K562 (cell line): ENCODE measurements at regions not wholly inside any gene's neighbourhood (a gene's known extent, or its start where the extent isn't known, plus 50 kb on each side); places are given as distances from the start of the nearest gene placed in this dataset.

Source experiments
- ATAC-seq: fragments of 200-7000 bp; cut with Tn5 transposase; 3 replicates; pipeline ENCODE4 v1.9.1; 2020; ENCODE audit warnings: moderate library complexity
- BruUV-seq: library from RNA; stranded (reverse); fragments of 400-500 nt; replicated peaks from 2 replicates; lab custom pipeline; 2021; lab: Mats Ljungman, UMichigan
- CTCF ChIA-PET: fragments of 300-600 bp; formaldehyde crosslinking; extraction: SDS; loops from one replicate; lab custom pipeline; 2021; ENCODE audit warnings: low intra/inter-chr PET ratio; lab: Yijun Ruan, JAX
- POLR2A ChIA-PET: fragments of 300-600, 350-650 bp; sonication (Branson Sonifier 250); formaldehyde crosslinking; extraction: SDS; loops from one replicate; lab custom pipeline; 2021; ENCODE audit warnings: antibody characterized with exemption, inconsistent platforms; lab: Yijun Ruan, JAX
- DNase-seq, 4 experiments: peaks; one replicate each; pipeline versions ENCODE4 v3.0.0 to v3.0.0-alpha.2; 2011 to 2018; ENCODE audit warnings: low spot score in 3 of 4, mixed read lengths in 3 of 4; ENCODE audit errors: extremely low read depth in 1 of 4
- FAIRE-seq: peaks from 2 replicates; lab custom pipeline; 2011; peaks lifted over from hg19 to GRCh38; lab: Jason Lieb, UNC
- H2AFZ ChIP-seq: 2 replicates; pipeline ENCODE4 v1.6.0; 2011; ENCODE audit warnings: low read depth, low read length, control low read depth, inconsistent platforms
- H3K27ac ChIP-seq: fragments of 200-600 bp; 3 replicates; pipeline ENCODE4 v1.8.0; 2011; ENCODE audit warnings: low read depth, mild to moderate bottlenecking, control low read depth, inconsistent platforms, low read length, moderate library complexity, mixed read lengths; ENCODE audit errors: extremely low read depth
- H3K27me3 ChIP-seq, 2 experiments: fragments of 300-600 bp in 1 of 2; 2 replicates in 1 of 2; 3 replicates in 1 of 2; pipeline versions ENCODE4 v1.6.0 to v1.8.0; 2011; ENCODE audit warnings: inconsistent platforms in 2 of 2, low read length in 2 of 2, mild to moderate bottlenecking in 1 of 2, mixed read lengths in 1 of 2, moderate library complexity in 1 of 2; ENCODE audit not compliant: control insufficient read depth in 2 of 2, insufficient read depth in 2 of 2
- H3K36me3 ChIP-seq: fragments of 300-600 bp; 3 replicates; pipeline ENCODE4 v1.8.0; 2011; ENCODE audit warnings: mild to moderate bottlenecking, low read length, inconsistent platforms; ENCODE audit not compliant: control insufficient read depth, insufficient read depth
- H3K4me1 ChIP-seq, 2 experiments: fragments of 200-600 bp in 1 of 2; replicated peaks in 1 of 2; 2 replicates in 1 of 2; 3 replicates in 1 of 2; pipeline versions ENCODE4 v1.5.1 to v1.8.0; 2011; ENCODE audit warnings: inconsistent platforms in 2 of 2, low read length in 2 of 2, mild to moderate bottlenecking in 1 of 2, mixed read lengths in 1 of 2, moderate library complexity in 1 of 2; ENCODE audit not compliant: control insufficient read depth in 2 of 2, insufficient read depth in 2 of 2
- H3K4me2 ChIP-seq: 2 replicates; pipeline ENCODE4 v1.6.1; 2011; ENCODE audit warnings: low read length, control low read depth, inconsistent platforms, mixed read lengths; ENCODE audit not compliant: insufficient read depth
- H3K4me3 ChIP-seq: fragments of 200-600 bp; sonication (generic), shearing (Covaris generic); 2 replicates; pipeline ENCODE4 v1.5.1; 2016; ENCODE audit warnings: control low read depth, inconsistent platforms
- H3K79me2 ChIP-seq: fragments of 200-600 bp; 3 replicates; pipeline ENCODE4 v1.8.0; 2011; ENCODE audit warnings: low read length, inconsistent platforms; ENCODE audit not compliant: control insufficient read depth, insufficient read depth
- H3K9ac ChIP-seq, 2 experiments: 2 replicates each; pipeline versions ENCODE4 v1.6.0 to v1.6.1; 2011; ENCODE audit warnings: low read depth in 2 of 2, low read length in 2 of 2, control low read depth in 1 of 2, inconsistent platforms in 1 of 2, mild to moderate bottlenecking in 1 of 2, mixed read lengths in 1 of 2; ENCODE audit not compliant: insufficient read depth in 1 of 2
- H3K9me1 ChIP-seq: one replicate; pipeline ENCODE4 v1.6.0; 2011; ENCODE audit warnings: inconsistent platforms, mild to moderate bottlenecking, low read length, moderate library complexity; ENCODE audit not compliant: control insufficient read depth, insufficient read depth
- H3K9me3 ChIP-seq: replicated peaks from 2 replicates; pipeline ENCODE4 v1.5.1; 2011; ENCODE audit warnings: low read depth, low read length, inconsistent platforms; ENCODE audit not compliant: control insufficient read depth, insufficient read depth
- H4K20me1 ChIP-seq: replicated peaks from 2 replicates; pipeline ENCODE4 v1.6.1; 2011; ENCODE audit warnings: low read length, inconsistent platforms, mixed read lengths; ENCODE audit not compliant: control insufficient read depth, insufficient read depth
- BRD4 ChIP-seq: fragments of 200-600 bp; sonication (generic); IDR thresholded peaks from 2 replicates; pipeline ENCODE4 v1.6.1; 2017; ENCODE audit warnings: inconsistent platforms
- CBX1 ChIP-seq: sonication (generic); IDR thresholded peaks from 2 replicates; pipeline ENCODE4 v1.6.1; 2016; ENCODE audit warnings: antibody characterized with exemption, low read depth, mild to moderate bottlenecking
- DDX20 ChIP-seq: fragments of 450-650 bp; IDR thresholded peaks from 2 replicates; pipeline ENCODE4 v1.6.1; 2016; ENCODE audit warnings: missing genetic modification characterization, low read depth, mild to moderate bottlenecking, missing compliant biosample characterization, moderate library complexity
- DMBX1 ChIP-seq: fragments of 250-450 bp; sonication (Bioruptor Pico); IDR thresholded peaks from 2 replicates; pipeline ENCODE4 v1.8.0; 2022; ENCODE audit warnings: inconsistent platforms, mild to moderate bottlenecking, moderate library complexity, borderline replicate concordance
- HCFC1 ChIP-seq: IDR thresholded peaks from 2 replicates; pipeline ENCODE4 v1.6.1; 2012; ENCODE audit warnings: low read depth, low read length, improper control_type of control experiment
- HDAC6 ChIP-seq: IDR thresholded peaks from 2 replicates; pipeline ENCODE4 v1.6.1; 2012; ENCODE audit warnings: low read depth, mild to moderate bottlenecking, control low read depth, inconsistent platforms, low read length, moderate library complexity
- KDM5B ChIP-seq: fragments of 200-600 bp; sonication (generic); IDR thresholded peaks from 2 replicates; pipeline ENCODE4 v1.6.1; 2012; ENCODE audit warnings: low read depth, mild to moderate bottlenecking, moderate library complexity, low read length, control low read depth, inconsistent platforms; ENCODE audit not compliant: insufficient replicate concordance
- MCM5 ChIP-seq: fragments of 450-650 bp; IDR thresholded peaks from 2 replicates; pipeline ENCODE4 v1.6.1; 2016; ENCODE audit warnings: low read depth
- PHTF2 ChIP-seq: fragments of 250-450 bp; sonication (Bioruptor Pico); IDR thresholded peaks from 2 replicates; pipeline ENCODE4 v1.5.0; 2021; ENCODE audit warnings: mild to moderate bottlenecking
- PTRF ChIP-seq: fragments of 450-650 bp; IDR thresholded peaks from 2 replicates; pipeline ENCODE4 v1.6.1; 2016; ENCODE audit warnings: mild to moderate bottlenecking, missing genetic modification characterization, missing compliant biosample characterization
- RAD51 ChIP-seq: fragments of 450-650 bp; IDR thresholded peaks from 2 replicates; pipeline ENCODE4 v1.7.1; 2016; ENCODE audit warnings: low read depth, mild to moderate bottlenecking, borderline replicate concordance
- TRIM24 ChIP-seq, 2 experiments: fragments of 450-650 bp; IDR thresholded peaks; 2 replicates each; pipeline ENCODE4 v1.6.1; 2016
- ZNF197 ChIP-seq: fragments of 200-800 bp; sonication (Bioruptor generic); IDR thresholded peaks from 2 replicates; pipeline ENCODE4 v1.6.1; 2016; ENCODE audit warnings: low read depth, missing genetic modification characterization, missing compliant biosample characterization
- ZNF584 ChIP-seq: fragments of 200-800 bp; sonication (Bioruptor generic); IDR thresholded peaks from 2 replicates; pipeline ENCODE4 v1.6.1; 2016; ENCODE audit warnings: low read depth, mild to moderate bottlenecking, missing genetic modification characterization, missing compliant biosample characterization
- WGBS: fragments of 100-300 bp; shearing (Covaris generic); methylation state at CpG from one replicate; pipeline ENCODE4 v1.1.6; 2016; ENCODE audit warnings: low coverage, mixed read lengths; ENCODE audit not compliant: insufficient coverage; ENCODE audit errors: missing lambda C conversion rate; 5-methylcytosine and 5-hydroxymethylcytosine counted together
- in situ Hi-C: fragments of 300-500 bp; cut with MboI; formaldehyde crosslinking; loops from 4 replicates; pipeline ENCODE4 v1.15.0; 2018; ENCODE audit warnings: inconsistent platforms, mixed read lengths
- intact Hi-C: fragments of 100-400 bp; cut with micrococcal nuclease; formaldehyde crosslinking; loops from 2 replicates; pipeline ENCODE4 v1.14.2; 2022

DNA sequence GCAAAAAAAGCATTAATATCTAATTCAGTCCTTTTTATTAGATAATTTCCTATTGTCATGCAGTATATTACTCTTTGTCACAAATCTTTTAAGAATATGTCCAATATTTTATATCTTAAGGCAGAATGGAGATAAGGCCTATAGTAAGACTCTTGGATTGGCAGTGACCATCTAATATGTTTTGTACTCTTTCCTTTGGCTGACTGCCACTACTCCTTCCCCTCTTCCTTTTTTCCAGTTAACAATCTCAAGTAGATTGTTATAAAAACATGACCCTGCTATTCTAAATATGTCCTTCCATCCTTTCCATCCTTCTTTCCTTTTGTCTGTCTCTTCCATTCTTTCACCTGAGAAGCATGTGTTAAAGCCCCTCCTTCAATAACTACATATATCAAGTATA is 92.8 kb upstream of the TMEM168 start:
- in situ Hi-C loops: loop anchor here (25.0 kb wide), 1 partner anchor 1121 kb away; no protein-coding TSS in a partner anchor
- Histone ChIP-seq H3K4me1 (no peaks in the 10 kb centered on the region), H3K9ac (no peak overlapping the region), H2AFZ (no peak overlapping the region)
- ATAC-seq: no peak
- DNase-seq: no peak
- TF ChIP-seq HDAC6 (no peak), CBX1 (no peak), ZNF584 (CRISPR knock-in tag) (no peak)
- TF ChIP-seq, all 486 proteins: peak for 0
- H3K9me3 ChIP-seq: no peaks in the 10 kb centered on the region
- intact Hi-C loops: no loop called here
- H3K27ac ChIP-seq: no peak overlapping the region
- FAIRE-seq: no peak
- H3K79me2 ChIP-seq: no peaks in the 10 kb centered on the region
- H3K36me3 ChIP-seq: no peaks in the 10 kb centered on the region
- POLR2A ChIA-PET: no interaction called here
- H3K4me3 ChIP-seq: no peak overlapping the region
- H3K4me2 ChIP-seq: no peak overlapping the region
- no TSS peak for BruUV-seq
- H3K9me1 ChIP-seq: no peaks in the 10 kb centered on the region
- no peaks in the 10 kb centered on the region for H4K20me1 ChIP-seq
- H3K27me3 ChIP-seq: peaks cover 0 to 10% of the 10 kb centered on the region in 2 experiments; a peak in 1 of 5 replicates
- CTCF ChIA-PET: interaction anchor here (0.6 kb wide), 1 partner anchor 131 kb away, joined by 4 read pairs; no protein-coding TSS in a partner anchor

DNA sequence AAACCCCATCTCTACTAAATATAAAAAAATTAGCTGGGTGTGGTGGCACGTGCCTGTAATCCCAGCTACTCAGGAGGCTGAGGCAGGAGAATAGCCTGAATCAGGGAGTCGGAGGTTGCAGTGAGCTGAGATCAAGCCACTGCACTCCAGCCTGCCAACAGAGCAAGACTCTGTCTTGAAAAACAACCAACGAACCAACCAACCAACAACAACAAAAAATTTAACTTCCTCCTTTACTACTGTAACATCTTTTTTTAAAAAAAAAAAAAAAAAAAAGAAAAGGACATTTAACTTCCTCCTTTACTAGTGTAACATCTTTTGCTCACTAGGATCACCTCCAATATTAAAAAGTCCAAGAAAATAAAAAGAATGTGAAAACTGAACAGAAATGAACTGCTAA is 92.3 kb upstream of the TMEM168 start:
- no peak for ATAC-seq
- Histone ChIP-seq H3K4me2 (no peak overlapping the region), H3K36me3 (no peaks in the 10 kb centered on the region), H2AFZ (no peak overlapping the region), H3K27ac (no peak overlapping the region), H3K9me1 (no peaks in the 10 kb centered on the region), H4K20me1 (no peaks in the 10 kb centered on the region), H3K4me3 (no peak overlapping the region), H3K9me3 (no peaks in the 10 kb centered on the region)
- intact Hi-C loops (no loop called here), in situ Hi-C loops (loop anchor here (25.0 kb wide), 1 partner anchor 1120 kb away; no protein-coding TSS in a partner anchor)
- no TSS peak for BruUV-seq
- no peak for DNase-seq
- WGBS: 22% methylated on average over 3 of the region's 3 CpGs
- TF ChIP-seq HCFC1: no peak
- TF ChIP-seq RAD51: no peak
- TF ChIP-seq TRIM24 (IDR thresholded peaks at IDR 0.05): no peak
- no peak for TF ChIP-seq DDX20 (tag)
- TF ChIP-seq ZNF197 (CRISPR knock-in tag): no peak
- no peak for TF ChIP-seq MCM5
- no peak for TF ChIP-seq DMBX1 (CRISPR knock-in tag)
- TF ChIP-seq PTRF (tag): no peak
- no peak for TF ChIP-seq KDM5B
- no peak for TF ChIP-seq BRD4
- no peak for TF ChIP-seq PHTF2
- TF ChIP-seq, all 486 proteins: peak for 0
- no peak for FAIRE-seq
- Histone ChIP-seq H3K9ac (no peak overlapping the region), H3K4me1 (no peaks in the 10 kb centered on the region), H3K27me3 (peaks cover 0 to 10% of the 10 kb centered on the region in 2 experiments; a peak in 1 of 5 replicates), H3K79me2 (no peaks in the 10 kb centered on the region)
- POLR2A ChIA-PET: interaction anchor here (0.6 kb wide), 1 partner anchor 315 kb away, joined by 3 read pairs; no protein-coding TSS in a partner anchor
- CTCF ChIA-PET: interaction anchor here (0.6 kb wide), 1 partner anchor 130 kb away, joined by 4 read pairs; no protein-coding TSS in a partner anchor
